ENCODE measurements at regions not wholly inside any gene's neighbourhood (a gene's known extent, or its start where the extent isn't known, plus 50 kb on each side); places are given as distances from the start of the nearest gene placed in this dataset.

DNA sequence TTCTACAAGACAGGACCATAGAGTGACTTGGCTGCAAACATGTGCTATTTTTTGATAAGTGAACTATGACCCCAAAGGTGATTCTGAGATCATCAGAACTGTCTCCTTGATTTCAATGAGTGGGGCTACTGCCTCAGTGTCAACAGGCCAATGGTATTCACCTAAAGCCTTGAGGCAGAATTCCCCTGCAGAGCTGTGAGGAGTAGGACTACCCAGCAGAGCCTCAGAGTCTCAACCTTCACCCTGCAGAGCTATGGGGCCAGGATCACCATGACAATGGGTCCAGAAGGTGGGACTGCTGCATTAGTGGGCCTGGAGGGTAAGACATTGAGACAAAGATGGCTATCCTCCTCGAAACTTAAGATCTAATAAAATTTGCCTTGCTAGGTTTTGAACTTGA lies 1668.2 kb upstream of the SLC39A10 start:
- FAIRE-seq (no peak), DNase-seq (ENCODE audit: insufficient read length) (no peak)
- TF ChIP-seq POLR2AphosphoS5 (IDR thresholded peaks at IDR 0.05; ENCODE audit: low read depth, low read length) (no peak), TAF1 (IDR thresholded peaks at IDR 0.05; ENCODE audit: borderline replicate concordance, low read depth, low read length) (no peak), POLR2A (IDR thresholded peaks at IDR 0.05; ENCODE audit: low read depth, low read length) (no peak)

DNA sequence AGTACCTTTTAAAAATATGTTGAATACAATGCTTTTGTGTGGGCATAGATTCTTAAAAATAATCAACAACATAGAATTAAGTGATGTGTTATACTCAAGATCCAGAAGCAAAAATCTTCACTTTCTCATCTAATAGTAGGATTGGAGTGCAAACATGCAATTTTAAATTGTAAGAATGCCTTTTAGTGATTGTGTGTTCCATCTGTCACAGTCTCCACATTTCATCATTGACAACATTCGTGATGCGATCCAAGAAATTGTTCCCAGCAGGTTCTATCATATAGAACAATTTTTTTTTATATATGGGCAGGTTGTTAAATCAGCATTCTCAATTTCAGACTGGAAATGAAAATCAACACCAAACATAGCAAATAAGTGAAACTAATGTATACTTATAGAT lies 1671.8 kb upstream of the SLC39A10 start:
- no peak for FAIRE-seq
- no peak for DNase-seq (ENCODE audit: insufficient read length)
- TF ChIP-seq TAF1 (IDR thresholded peaks at IDR 0.05; ENCODE audit: borderline replicate concordance, low read depth, low read length) = no peak

DNA sequence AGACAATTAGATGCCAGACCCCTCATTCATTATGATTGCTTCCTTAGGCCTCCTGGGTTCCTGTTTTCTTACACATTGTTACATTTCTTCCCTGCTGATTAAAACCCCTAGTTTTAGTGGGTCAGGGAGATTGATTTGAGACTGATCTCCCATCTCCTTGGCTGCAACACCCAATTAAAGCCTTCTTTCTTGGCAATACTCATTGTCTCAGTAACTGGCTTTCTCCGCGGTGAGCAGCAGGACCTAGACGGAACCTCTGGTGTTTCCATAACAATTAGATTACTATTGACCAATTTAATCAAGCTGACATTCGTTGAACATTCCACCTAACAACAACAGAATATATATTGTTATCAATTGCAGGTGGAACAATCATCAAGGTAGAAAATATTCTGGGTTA lies 1676.4 kb upstream of the SLC39A10 start:
- DNase-seq (ENCODE audit: insufficient read length) (no peak), FAIRE-seq (no peak)
- TF ChIP-seq POLR2AphosphoS5 (IDR thresholded peaks at IDR 0.05; ENCODE audit: low read depth, low read length) = no peak
- TF ChIP-seq POLR2A (IDR thresholded peaks at IDR 0.05; ENCODE audit: low read depth, low read length) = no peak
- TF ChIP-seq TAF1 (IDR thresholded peaks at IDR 0.05; ENCODE audit: borderline replicate concordance, low read depth, low read length) = no peak

DNA sequence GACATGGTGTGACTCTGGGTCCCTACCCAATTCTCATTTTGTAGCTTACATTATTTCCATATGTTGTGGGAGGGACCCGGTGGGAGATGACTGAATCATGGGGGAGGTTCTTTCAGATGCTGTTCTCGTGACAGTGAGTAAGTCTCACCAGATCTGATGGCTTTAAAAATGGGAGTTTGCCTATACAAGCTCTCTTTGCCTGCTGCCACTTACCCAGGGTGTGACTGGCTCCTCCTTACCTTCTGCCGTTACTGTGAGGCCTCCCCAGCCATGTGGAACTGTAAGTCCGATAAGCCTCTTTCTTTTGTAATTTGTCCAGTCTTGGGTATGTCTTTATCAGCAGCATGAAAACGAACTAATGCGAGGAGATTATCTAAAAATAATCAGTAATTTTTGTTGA lies 1683.2 kb upstream of the SLC39A10 start:
- no peak for DNase-seq (ENCODE audit: insufficient read length)
- no peak for TF ChIP-seq POLR2A (IDR thresholded peaks at IDR 0.05; ENCODE audit: low read depth, low read length)
- TF ChIP-seq POLR2AphosphoS5 (IDR thresholded peaks at IDR 0.05; ENCODE audit: low read depth, low read length) = no peak
- TF ChIP-seq TAF1 (IDR thresholded peaks at IDR 0.05; ENCODE audit: borderline replicate concordance, low read depth, low read length) = no peak
- no peak for FAIRE-seq

DNA sequence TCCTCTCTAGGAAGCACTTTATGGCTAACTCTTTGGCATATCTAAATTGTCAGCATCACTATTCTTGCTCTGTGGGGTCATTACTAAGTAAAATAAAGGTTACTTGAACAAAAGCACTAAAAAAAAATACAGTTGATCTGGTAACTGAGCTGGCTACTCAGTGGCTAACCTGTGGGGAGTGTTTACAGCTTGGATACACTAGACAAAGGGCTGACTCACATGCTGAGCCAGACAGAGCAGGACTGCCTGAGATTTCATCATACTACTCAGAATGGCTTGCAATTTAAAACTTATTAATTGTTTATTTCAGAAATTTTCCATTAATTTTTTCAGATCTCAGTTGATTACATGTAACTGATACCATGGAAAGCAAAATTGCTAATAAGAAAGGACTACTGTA lies 1690.4 kb upstream of the SLC39A10 start:
- no peak for FAIRE-seq
- DNase-seq (ENCODE audit: insufficient read length) = no peak
- TF ChIP-seq POLR2AphosphoS5 (IDR thresholded peaks at IDR 0.05; ENCODE audit: low read depth, low read length) = no peak
- TF ChIP-seq POLR2A (IDR thresholded peaks at IDR 0.05; ENCODE audit: low read depth, low read length) = no peak
- TF ChIP-seq TAF1 (IDR thresholded peaks at IDR 0.05; ENCODE audit: borderline replicate concordance, low read depth, low read length) = no peak

DNA sequence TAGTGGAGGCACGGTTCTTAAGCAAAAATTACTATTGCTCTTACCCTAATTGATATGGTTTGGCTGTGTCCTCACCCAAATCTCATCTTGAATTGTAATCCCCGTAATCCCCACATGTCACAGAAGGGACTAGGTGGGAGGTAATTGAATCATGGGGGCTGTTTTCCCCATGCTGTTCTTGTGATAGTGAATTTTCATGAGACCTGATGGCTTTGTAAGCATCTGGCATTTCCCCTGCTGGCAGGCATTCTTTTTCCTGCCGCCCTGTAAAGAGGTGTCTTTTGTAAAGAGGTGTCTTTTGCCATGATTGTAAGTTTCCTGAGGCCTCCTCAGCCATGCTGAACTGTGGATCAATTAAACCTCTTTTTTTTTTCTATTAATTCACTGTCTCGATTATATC lies 1691.8 kb upstream of the SLC39A10 start:
- TF ChIP-seq POLR2A (IDR thresholded peaks at IDR 0.05; ENCODE audit: low read depth, low read length) = no peak
- no peak for TF ChIP-seq POLR2AphosphoS5 (IDR thresholded peaks at IDR 0.05; ENCODE audit: low read depth, low read length)
- TF ChIP-seq TAF1 (IDR thresholded peaks at IDR 0.05; ENCODE audit: borderline replicate concordance, low read depth, low read length) = no peak
- FAIRE-seq (no peak), DNase-seq (ENCODE audit: insufficient read length) (no peak)

DNA sequence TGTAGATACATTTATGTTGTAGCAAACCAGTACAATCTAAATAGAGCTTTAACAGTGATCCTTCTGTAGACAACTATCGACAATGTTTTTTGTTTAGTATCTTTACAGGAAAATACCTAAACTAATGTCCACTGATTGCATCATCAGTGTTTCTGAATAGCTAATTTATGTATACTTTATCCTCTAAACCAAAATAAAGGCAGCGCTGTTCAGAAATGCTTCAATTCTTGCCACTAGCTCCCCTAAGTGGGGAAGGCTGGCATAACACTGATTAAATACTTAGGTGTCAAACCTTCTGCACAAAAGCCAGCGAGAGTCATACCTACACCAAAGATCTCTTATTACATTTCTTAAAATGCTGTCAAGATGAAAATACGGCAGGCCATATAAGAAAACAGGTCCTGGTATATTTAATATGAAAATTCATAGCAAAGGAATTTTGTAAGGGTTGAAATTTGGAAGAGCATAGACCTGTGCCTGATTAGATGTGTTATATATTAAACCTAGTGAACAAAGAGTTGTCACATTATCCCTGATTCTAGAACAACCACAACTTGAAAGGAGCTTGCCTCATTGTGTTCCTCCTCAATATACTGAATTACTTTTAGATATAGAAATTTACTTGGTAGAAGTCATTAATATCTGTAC lies 1693.4 kb upstream of the SLC39A10 start:
- no peak for DNase-seq (ENCODE audit: insufficient read length)
- TF ChIP-seq POLR2AphosphoS5 (IDR thresholded peaks at IDR 0.05; ENCODE audit: low read depth, low read length) (no peak), POLR2A (IDR thresholded peaks at IDR 0.05; ENCODE audit: low read depth, low read length) (no peak), TAF1 (IDR thresholded peaks at IDR 0.05; ENCODE audit: borderline replicate concordance, low read depth, low read length) (no peak)
- no peak for FAIRE-seq

DNA sequence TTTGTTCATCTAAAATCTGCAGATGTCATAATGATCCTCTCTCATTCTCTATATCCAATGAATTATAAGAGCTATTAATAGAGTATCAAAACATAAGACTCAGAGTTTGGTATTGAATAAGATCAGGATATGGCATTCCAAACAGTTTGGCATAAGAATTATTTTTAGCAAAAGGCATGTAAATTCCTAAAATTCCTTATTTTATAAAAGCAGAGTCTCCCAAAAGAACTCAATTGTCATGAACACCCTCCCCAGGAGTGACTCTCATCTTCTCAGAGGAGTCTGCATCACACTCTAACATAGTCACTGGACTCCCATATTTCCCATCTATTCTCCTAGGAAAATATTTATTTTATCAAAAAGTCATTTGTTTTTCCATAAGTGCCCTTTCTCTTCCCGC lies 1710.2 kb upstream of the SLC39A10 start:
- DNase-seq (ENCODE audit: insufficient read length) (no peak), FAIRE-seq (no peak)
- TF ChIP-seq POLR2A (IDR thresholded peaks at IDR 0.05; ENCODE audit: low read depth, low read length) = no peak
- no peak for TF ChIP-seq TAF1 (IDR thresholded peaks at IDR 0.05; ENCODE audit: borderline replicate concordance, low read depth, low read length)
- TF ChIP-seq POLR2AphosphoS5 (IDR thresholded peaks at IDR 0.05; ENCODE audit: low read depth, low read length) = no peak

DNA sequence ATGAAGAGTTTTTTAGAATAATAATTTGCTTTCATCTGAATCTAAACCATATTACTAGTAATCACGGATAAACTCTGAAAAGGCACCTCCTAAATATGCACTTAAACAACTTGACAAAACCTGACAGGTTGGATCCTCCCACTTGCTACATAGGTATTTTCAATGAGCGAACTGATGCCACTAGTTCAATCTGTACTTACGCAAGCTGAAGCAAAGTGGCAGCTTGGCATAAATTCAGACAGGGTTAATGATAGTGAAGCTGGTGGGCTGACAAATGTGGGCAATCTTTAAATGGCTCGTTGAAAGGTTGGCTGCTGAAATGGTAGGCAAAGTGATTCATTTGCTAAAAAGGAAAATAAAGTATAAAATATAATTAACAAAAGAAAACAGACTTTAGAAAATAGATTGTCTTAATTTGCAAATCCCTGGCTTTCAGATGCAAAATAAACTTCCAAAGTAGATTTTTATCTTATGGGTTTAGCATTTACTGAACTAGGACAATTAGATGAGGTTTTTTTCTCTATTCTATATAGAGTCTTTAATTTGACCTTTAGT lies 1713.5 kb upstream of the SLC39A10 start:
- FAIRE-seq (no peak), DNase-seq (ENCODE audit: insufficient read length) (no peak)
- TF ChIP-seq POLR2A (IDR thresholded peaks at IDR 0.05; ENCODE audit: low read depth, low read length) = no peak
- no peak for TF ChIP-seq TAF1 (IDR thresholded peaks at IDR 0.05; ENCODE audit: borderline replicate concordance, low read depth, low read length)
- TF ChIP-seq POLR2AphosphoS5 (IDR thresholded peaks at IDR 0.05; ENCODE audit: low read depth, low read length) = no peak

DNA sequence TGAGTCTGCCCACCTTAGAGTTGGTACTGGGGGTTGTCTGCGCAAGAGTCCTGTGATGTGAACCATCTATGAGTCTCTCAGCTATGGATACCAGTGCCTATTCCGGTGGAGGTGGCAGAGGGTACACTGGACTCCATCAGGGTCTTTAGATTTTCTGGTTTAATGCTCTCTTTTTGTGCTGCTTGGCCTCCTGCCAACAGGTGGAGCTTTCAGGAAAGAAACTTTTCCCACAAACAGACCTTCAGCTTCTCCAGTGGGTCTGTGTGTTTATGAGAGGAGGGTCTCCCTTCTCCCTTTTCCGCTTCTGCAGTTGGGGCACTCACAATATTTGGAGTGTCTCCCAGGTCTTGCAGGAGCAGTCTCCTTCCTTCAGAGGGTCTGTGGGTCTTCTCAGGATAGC lies 1721.9 kb upstream of the SLC39A10 start:
- TF ChIP-seq POLR2AphosphoS5 (IDR thresholded peaks at IDR 0.05; ENCODE audit: low read depth, low read length) (no peak), TAF1 (IDR thresholded peaks at IDR 0.05; ENCODE audit: borderline replicate concordance, low read depth, low read length) (no peak), POLR2A (IDR thresholded peaks at IDR 0.05; ENCODE audit: low read depth, low read length) (no peak)
- DNase-seq (ENCODE audit: insufficient read length) (no peak), FAIRE-seq (no peak)

DNA sequence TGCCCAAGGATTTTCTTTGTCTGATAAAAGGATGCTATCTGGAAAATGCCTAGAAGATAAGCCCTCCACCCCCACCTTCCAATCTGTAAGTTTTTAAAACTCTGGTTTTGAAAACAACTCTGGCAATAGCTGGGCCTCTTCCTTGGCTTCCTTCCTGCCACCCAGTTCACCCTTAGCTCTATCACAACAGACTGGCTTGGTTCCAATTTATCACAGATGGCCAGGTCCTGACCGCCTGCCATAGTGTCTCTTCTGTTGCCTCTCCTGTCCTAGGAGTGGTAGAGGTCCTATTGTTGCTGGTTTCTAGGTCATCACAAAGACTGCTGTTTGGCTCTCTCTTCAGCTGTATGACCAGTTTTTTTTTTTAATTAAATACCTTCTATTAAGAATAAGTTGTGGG lies 1727.9 kb upstream of the SLC39A10 start:
- DNase-seq (ENCODE audit: insufficient read length) (no peak), FAIRE-seq (no peak)
- no peak for TF ChIP-seq POLR2A (IDR thresholded peaks at IDR 0.05; ENCODE audit: low read depth, low read length)
- TF ChIP-seq POLR2AphosphoS5 (IDR thresholded peaks at IDR 0.05; ENCODE audit: low read depth, low read length) = no peak
- no peak for TF ChIP-seq TAF1 (IDR thresholded peaks at IDR 0.05; ENCODE audit: borderline replicate concordance, low read depth, low read length)

DNA sequence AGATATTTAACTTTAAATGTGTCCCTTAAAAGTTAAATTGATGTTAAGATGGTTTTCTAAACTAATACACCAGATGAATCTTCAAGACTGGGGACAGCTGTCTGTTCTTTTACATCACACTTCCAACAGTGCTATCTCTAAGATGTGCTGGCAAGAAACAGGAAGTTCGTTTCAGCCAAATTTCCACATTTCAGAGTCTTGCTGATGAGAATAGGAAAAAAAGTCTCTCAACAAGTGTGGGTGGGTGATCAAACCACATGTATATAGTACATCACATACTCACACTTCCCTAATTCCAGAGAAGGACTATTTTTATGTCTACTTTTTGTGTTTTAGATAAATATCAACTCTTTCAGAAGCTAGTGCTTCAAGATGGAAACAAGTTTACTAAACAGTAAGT lies 1712.8 kb upstream of the TMEFF2 start:
- TF ChIP-seq POLR2AphosphoS5 (IDR thresholded peaks at IDR 0.05; ENCODE audit: low read depth, low read length) = no peak
- no peak for FAIRE-seq
- DNase-seq (ENCODE audit: insufficient read length) = no peak

DNA sequence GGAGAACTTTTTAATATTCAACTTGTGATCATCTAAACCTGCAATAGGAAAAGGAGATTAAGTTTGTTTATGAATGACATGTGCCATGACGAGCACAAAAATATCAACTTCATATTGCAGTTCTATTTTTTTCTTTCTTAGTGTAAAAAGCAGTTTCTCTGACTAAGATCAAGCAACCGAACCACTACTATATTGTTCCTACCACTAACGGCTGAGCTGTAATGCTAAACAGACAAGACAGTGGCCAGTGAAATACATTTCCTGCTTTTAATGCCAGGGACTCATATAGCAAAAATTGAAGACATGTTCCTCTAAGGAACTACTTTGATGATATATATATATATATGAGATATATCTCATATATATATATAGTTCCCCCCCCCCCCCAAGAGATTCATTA lies 1705.6 kb upstream of the TMEFF2 start:
- FAIRE-seq (no peak), DNase-seq (ENCODE audit: insufficient read length) (no peak)
- TF ChIP-seq POLR2A (IDR thresholded peaks at IDR 0.05; ENCODE audit: low read depth, low read length) (no peak), TAF1 (IDR thresholded peaks at IDR 0.05; ENCODE audit: borderline replicate concordance, low read depth, low read length) (no peak), POLR2AphosphoS5 (IDR thresholded peaks at IDR 0.05; ENCODE audit: low read depth, low read length) (no peak)

Data from GM12892 (cell line).